Testis (tissue), 2 donors: ENCODE measurements at regions not wholly inside any gene's neighbourhood (a gene's known extent, or its start where the extent isn't known, plus 50 kb on each side); places are given as distances from the start of the nearest gene placed in this dataset.

ENCODE experiments used
- DNase-seq: peaks from one replicate; pipeline ENCODE4 v3.0.0-alpha.2; 2019
- H3K27ac ChIP-seq, 2 donors: fragments of 200-600 bp; sonication (generic); one replicate each; pipeline ENCODE4 v1.5.1; 2019
- H3K27me3 ChIP-seq: fragments of 200-600 bp; sonication (generic); one replicate; pipeline ENCODE4 v1.5.1; 2019
- H3K36me3 ChIP-seq: fragments of 200-600 bp; sonication (generic); one replicate; pipeline ENCODE4 v1.5.1; 2017; ENCODE audit warnings: low read depth; ENCODE audit errors: missing control alignments
- H3K4me1 ChIP-seq: fragments of 200-600 bp; sonication (generic); one replicate; pipeline ENCODE4 v1.5.1; 2019
- H3K4me3 ChIP-seq, 2 donors: fragments of 200-600 bp; sonication (generic); one replicate each; pipeline ENCODE4 v1.5.1; 2017 to 2019
- H3K9me3 ChIP-seq: fragments of 200-600 bp; sonication (generic); one replicate; pipeline ENCODE4 v1.5.1; 2017
- POLR2A ChIP-seq: fragments of 450-650 bp; IDR thresholded peaks from one replicate; pipeline ENCODE4 v1.6.1; 2017; ENCODE audit warnings: antibody characterized with exemption, mild to moderate bottlenecking, moderate library complexity
- WGBS, 2 donors: methylation state at CpG; one replicate each; pipeline ENCODE4 v1.1.5; 2018; 5-methylcytosine and 5-hydroxymethylcytosine counted together
- intact Hi-C: fragments of 100-400 bp; cut with DNase I; formaldehyde crosslinking; loops from one replicate; pipeline ENCODE4 v1.15.1; 2023; ENCODE audit warnings: low total_unique reads
- TF ChIP-seq, protein P1 (sequence below), 3 experiments: fragments of 450-650 bp in 2 of 3; fragments of 200-600 bp in 1 of 3; sonication (generic) in 1 of 3; IDR thresholded peaks; one replicate each; pipeline ENCODE4 v1.5.1; 2016 to 2019; ENCODE audit warnings: antibody characterized with exemption in 3 of 3, mild to moderate bottlenecking in 2 of 3, moderate library complexity in 1 of 3

DNA sequence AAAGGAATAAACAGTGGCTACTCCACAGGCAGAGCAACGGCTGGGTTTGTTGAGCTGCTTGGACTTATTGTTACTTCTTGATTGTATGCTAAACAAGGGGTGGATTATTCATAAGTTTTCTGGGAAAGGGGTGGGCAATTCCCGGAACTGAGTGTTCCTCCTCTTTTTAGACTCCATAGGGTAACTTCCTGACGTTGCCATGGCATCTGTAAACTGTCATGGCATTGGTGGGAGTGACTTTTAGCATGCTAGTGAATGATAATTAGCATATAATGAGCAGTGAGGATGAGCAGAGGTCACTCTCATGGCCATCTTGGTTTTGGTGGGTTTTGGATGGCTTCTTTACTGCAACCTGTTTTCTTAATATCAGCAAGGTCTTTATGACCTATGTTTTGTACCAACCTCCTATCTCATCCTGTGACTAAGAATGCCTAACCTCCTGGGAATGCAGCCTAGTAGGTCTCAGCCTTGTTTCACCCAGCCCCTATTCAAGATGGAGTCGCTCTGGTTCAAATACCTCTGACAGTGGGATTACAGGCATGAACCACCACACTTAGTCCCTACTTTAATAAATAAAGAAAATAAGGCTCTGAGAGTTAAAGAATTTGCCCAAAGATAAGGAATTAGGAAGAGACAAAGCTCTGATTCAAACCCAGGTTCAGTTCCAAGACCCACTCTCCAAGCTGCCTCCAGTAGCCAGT, 65.6 kb upstream of the CLMP start:
- TF ChIP-seq, protein P1, sequence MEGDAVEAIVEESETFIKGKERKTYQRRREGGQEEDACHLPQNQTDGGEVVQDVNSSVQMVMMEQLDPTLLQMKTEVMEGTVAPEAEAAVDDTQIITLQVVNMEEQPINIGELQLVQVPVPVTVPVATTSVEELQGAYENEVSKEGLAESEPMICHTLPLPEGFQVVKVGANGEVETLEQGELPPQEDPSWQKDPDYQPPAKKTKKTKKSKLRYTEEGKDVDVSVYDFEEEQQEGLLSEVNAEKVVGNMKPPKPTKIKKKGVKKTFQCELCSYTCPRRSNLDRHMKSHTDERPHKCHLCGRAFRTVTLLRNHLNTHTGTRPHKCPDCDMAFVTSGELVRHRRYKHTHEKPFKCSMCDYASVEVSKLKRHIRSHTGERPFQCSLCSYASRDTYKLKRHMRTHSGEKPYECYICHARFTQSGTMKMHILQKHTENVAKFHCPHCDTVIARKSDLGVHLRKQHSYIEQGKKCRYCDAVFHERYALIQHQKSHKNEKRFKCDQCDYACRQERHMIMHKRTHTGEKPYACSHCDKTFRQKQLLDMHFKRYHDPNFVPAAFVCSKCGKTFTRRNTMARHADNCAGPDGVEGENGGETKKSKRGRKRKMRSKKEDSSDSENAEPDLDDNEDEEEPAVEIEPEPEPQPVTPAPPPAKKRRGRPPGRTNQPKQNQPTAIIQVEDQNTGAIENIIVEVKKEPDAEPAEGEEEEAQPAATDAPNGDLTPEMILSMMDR (IDR thresholded peaks at IDR 0.05), result no peak
- TF ChIP-seq POLR2A, result no peak
- 80 to 84% methylated on average over 4 of the region's 4 CpGs for WGBS, 2 donors
- Histone ChIP-seq H3K27me3 (no peaks in the 10 kb centered on the region), H3K36me3 (no peaks in the 10 kb centered on the region), H3K27ac (no peak overlapping the region), H3K9me3 (no peaks in the 10 kb centered on the region), H3K4me1 (peaks cover 8% of the 10 kb centered on the region), H3K4me3 (no peak overlapping the region)
- intact Hi-C loops, result no loop called here
- DNase-seq, result no peak

DNA sequence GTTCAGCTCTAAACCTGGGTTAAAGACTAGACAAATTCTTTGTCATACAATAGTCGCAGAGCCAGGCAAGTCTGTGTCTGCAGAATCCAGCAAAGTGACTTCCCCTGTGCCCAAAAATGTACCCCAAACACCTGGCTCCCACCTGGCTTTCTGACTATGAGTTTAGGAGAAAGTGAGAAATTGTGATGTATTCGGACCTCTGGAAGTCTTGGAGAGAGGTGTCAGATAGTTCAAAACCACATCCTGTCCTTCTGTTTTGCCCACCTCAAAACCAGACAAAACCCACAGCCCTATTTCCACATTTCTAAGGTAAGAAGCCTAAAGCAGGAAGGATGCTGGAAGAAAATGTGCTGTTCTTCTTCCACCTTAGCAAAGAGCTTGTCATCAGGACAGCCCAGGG, 63.8 kb upstream of the CLMP start:
- intact Hi-C loops, result no loop called here
- DNase-seq, result no peak
- Histone ChIP-seq H3K36me3 (no peaks in the 10 kb centered on the region), H3K27me3 (no peaks in the 10 kb centered on the region), H3K4me3 (no peak overlapping the region), H3K9me3 (no peaks in the 10 kb centered on the region), H3K27ac (no peak overlapping the region), H3K4me1 (peaks cover 8% of the 10 kb centered on the region)
- no peak for TF ChIP-seq POLR2A
- 92 to 95% methylated on average over 2 of the region's 2 CpGs for WGBS, 2 donors

DNA sequence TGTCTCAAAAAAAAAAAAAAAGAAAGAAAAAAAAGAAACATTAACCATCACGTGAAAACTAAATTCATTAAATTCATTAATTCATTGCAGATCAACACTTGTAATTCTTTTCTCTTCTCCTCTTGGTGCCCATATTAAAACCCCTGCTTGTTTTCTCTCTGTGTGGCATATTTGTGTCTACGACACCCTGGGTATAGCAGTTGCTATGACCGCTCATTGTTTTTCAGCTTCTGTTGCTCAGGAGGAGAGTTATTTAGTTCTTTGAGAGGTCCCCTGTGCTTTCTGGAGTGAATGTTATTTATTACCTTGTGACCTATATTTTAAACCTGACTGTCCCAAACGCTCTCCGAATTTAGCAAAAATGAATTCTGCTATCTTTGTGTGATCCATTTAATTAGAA, 62.3 kb upstream of the CLMP start:
- Histone ChIP-seq H3K36me3 (no peaks in the 10 kb centered on the region), H3K9me3 (no peaks in the 10 kb centered on the region), H3K4me1 (peaks cover 8% of the 10 kb centered on the region), H3K4me3 (no peak overlapping the region), H3K27me3 (no peaks in the 10 kb centered on the region), H3K27ac (no peak overlapping the region)
- no peak for TF ChIP-seq POLR2A
- TF ChIP-seq, protein P1 (IDR thresholded peaks at IDR 0.05), result no peak
- DNase-seq, result no peak
- WGBS, 2 donors, result 92 to 93% methylated on average over 5 of the region's 5 CpGs
- intact Hi-C loops, result no loop called here

DNA sequence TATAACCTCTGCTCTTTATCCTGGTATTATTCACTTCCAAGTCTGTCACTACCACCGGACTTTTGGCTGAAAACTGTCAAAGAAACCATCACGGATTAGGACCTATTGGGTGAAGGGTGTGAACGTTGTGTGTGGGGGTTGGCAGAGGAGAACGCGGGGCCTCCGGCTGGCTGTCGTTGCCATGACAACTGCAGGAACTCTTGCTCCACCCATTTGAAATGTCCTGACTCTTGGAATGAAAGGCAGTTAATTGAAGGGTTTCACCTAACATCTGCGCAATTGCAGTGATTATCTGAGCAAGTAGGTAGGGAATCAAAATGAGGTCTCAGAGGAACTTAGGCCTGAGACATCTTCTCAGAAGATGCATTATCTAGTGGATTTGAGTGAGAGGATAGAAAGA, 60.9 kb upstream of the CLMP start:
- H3K27ac ChIP-seq, result no peak overlapping the region
- H3K9me3 ChIP-seq, result no peaks in the 10 kb centered on the region
- H3K4me1 ChIP-seq, result peaks cover 6% of the 10 kb centered on the region
- 52 to 74% methylated on average over 8 of the region's 8 CpGs for WGBS, 2 donors
- no peak for DNase-seq
- intact Hi-C loops, result no loop called here
- no peak overlapping the region for H3K4me3 ChIP-seq
- H3K36me3 ChIP-seq, result no peaks in the 10 kb centered on the region
- TF ChIP-seq, protein P1 (IDR thresholded peaks at IDR 0.05), result no peak
- no peak for TF ChIP-seq POLR2A
- no peaks in the 10 kb centered on the region for H3K27me3 ChIP-seq

DNA sequence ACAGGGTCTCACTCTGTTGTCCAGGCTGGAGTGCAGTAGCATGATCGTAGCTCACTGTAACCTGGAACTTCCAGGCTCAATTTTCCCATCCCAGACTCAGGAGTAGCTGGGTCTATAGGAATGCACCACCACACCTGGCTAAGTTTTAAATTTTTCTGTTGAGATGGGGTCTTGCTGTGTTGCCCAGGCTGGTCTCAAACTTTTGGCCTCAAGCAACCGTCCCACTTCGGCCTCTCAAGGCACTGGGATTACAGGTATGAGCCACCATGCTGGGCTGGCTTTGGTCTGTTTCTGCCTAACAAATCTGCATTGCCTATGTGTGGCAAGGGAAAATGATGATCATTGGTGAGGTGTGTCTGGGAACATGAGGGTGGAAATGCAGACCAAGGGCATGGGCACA, 59.3 kb upstream of the CLMP start:
- no peaks in the 10 kb centered on the region for H3K36me3 ChIP-seq
- 93 to 96% methylated on average over 3 of the region's 3 CpGs for WGBS, 2 donors
- H3K27ac ChIP-seq, result no peak overlapping the region
- H3K9me3 ChIP-seq, result no peaks in the 10 kb centered on the region
- H3K4me1 ChIP-seq, result peaks cover 5% of the 10 kb centered on the region
- intact Hi-C loops, result no loop called here
- TF ChIP-seq POLR2A, result no peak
- DNase-seq, result no peak
- H3K27me3 ChIP-seq, result no peaks in the 10 kb centered on the region
- no peak overlapping the region for H3K4me3 ChIP-seq

DNA sequence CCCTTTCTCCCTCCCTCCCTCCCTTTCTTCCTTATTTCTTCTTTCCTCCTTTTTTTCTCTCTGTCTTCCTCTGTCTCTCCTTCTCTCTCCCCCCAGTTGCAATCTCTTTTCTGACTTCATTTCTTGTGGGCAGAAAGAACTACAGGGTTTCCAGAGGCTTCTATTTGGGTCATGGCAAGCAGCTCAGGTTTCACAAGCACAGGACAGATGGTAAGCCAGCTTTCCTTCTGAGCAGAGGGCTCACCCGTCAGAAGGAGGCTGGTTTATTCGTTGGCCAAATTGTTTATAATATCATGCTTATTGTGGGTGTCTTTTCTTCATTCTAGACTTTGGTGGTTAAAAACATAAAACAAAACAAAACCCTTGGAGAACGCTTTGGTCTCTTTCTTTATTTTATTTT, 58.9 kb upstream of the CLMP start:
- DNase-seq, result no peak
- Histone ChIP-seq H3K36me3 (no peaks in the 10 kb centered on the region), H3K4me3 (no peak overlapping the region), H3K9me3 (no peaks in the 10 kb centered on the region), H3K27ac (no peak overlapping the region), H3K27me3 (no peaks in the 10 kb centered on the region), H3K4me1 (peaks cover 5% of the 10 kb centered on the region)
- WGBS, 2 donors, result 70 to 74% methylated on average over 3 of the region's 3 CpGs
- no peak for TF ChIP-seq POLR2A
- TF ChIP-seq, protein P1 (IDR thresholded peaks at IDR 0.05), result no peak
- intact Hi-C loops, result no loop called here
